Nephron progenitor cell (in vitro differentiated cells): ENCODE measurements at regions not wholly inside any gene's neighbourhood (a gene's known extent, or its start where the extent isn't known, plus 50 kb on each side); places are given as distances from the start of the nearest gene placed in this dataset.

Experiments
- DNase-seq: peaks from one replicate; pipeline ENCODE4 v3.0.0; 2021
- H3K27ac Mint-ChIP-seq: 2 replicates; pipeline ENCODE4 v1.8.0; 2021; ENCODE audit warnings: mild to moderate bottlenecking, moderate library complexity, mixed read lengths
- H3K27me3 Mint-ChIP-seq: 2 replicates; pipeline ENCODE4 v1.8.0; 2021; ENCODE audit warnings: mild to moderate bottlenecking, low read depth, mixed read lengths; ENCODE audit not compliant: poor library complexity
- H3K36me3 Mint-ChIP-seq: 2 replicates; pipeline ENCODE4 v1.8.0; 2021; ENCODE audit warnings: low read depth, mixed read lengths
- H3K4me1 Mint-ChIP-seq: 2 replicates; pipeline ENCODE4 v1.8.0; 2021; ENCODE audit warnings: mixed read lengths
- H3K4me3 Mint-ChIP-seq: 2 replicates; pipeline ENCODE4 v1.8.0; 2021; ENCODE audit warnings: mild to moderate bottlenecking, moderate library complexity, mixed read lengths
- H3K9me3 Mint-ChIP-seq: 2 replicates; pipeline ENCODE4 v1.8.0; 2021; ENCODE audit warnings: mild to moderate bottlenecking, moderate library complexity, mixed read lengths
- CTCF ChIP-seq: fragments of 200-600 bp; sonication (generic); IDR thresholded peaks from 2 replicates; pipeline ENCODE4 v1.5.0; 2021; ENCODE audit warnings: antibody characterized with exemption

GRCh38 chr3:82800248-82800647 is 1038.8 kb upstream of the GBE1 start:
- Mint-ChIP-seq H3K36me3 (no peaks in the 10 kb centered on the region), H3K4me3 (no peak overlapping the region), H3K27ac (no peak overlapping the region), H3K9me3 (no peaks in the 10 kb centered on the region), H3K4me1 (no peaks in the 10 kb centered on the region), H3K27me3 (no peaks in the 10 kb centered on the region)
- no peak for DNase-seq
- no peak for TF ChIP-seq CTCF

GRCh38 chr3:82796765-82797164 is 1035.3 kb upstream of the GBE1 start:
- Mint-ChIP-seq H3K36me3 (no peaks in the 10 kb centered on the region), H3K4me1 (no peaks in the 10 kb centered on the region), H3K27me3 (no peaks in the 10 kb centered on the region), H3K9me3 (no peaks in the 10 kb centered on the region), H3K4me3 (no peak overlapping the region), H3K27ac (no peak overlapping the region)
- DNase-seq = no peak
- TF ChIP-seq CTCF = no peak

- H3K27me3 Mint-ChIP-seq = no peaks in the 10 kb centered on the region
- no peaks in the 10 kb centered on the region for H3K9me3 Mint-ChIP-seq
- H3K27ac Mint-ChIP-seq = no peak overlapping the region
- H3K36me3 Mint-ChIP-seq = no peaks in the 10 kb centered on the region
- H3K4me3 Mint-ChIP-seq = no peak overlapping the region
- no peak for DNase-seq
- TF ChIP-seq CTCF = no peak
- H3K4me1 Mint-ChIP-seq = no peaks in the 10 kb centered on the region
Measured at GRCh38 chr3:82791241-82791640, 1029.8 kb upstream of the GBE1 start.

GRCh38 chr3:82790307-82791097 is 1029.1 kb upstream of the GBE1 start:
- H3K36me3 Mint-ChIP-seq = no peaks in the 10 kb centered on the region
- no peak for TF ChIP-seq CTCF
- H3K4me1 Mint-ChIP-seq = no peaks in the 10 kb centered on the region

GRCh38 chr3:82783194-82783593 is 1021.7 kb upstream of the GBE1 start:
- no peak for DNase-seq
- Mint-ChIP-seq H3K27me3 (peaks cover 4% of the 10 kb centered on the region), H3K27ac (no peak overlapping the region), H3K9me3 (no peaks in the 10 kb centered on the region), H3K4me3 (no peak overlapping the region), H3K36me3 (no peaks in the 10 kb centered on the region), H3K4me1 (no peaks in the 10 kb centered on the region)
- no peak for TF ChIP-seq CTCF

More at GRCh38 chr3:82790307-82791097, 1029.1 kb upstream of the GBE1 start:
- no peak overlapping the region for H3K4me3 Mint-ChIP-seq
- H3K27me3 Mint-ChIP-seq = peaks cover 1% of the 10 kb centered on the region
- no peaks in the 10 kb centered on the region for H3K9me3 Mint-ChIP-seq
- DNase-seq = no peak
- H3K27ac Mint-ChIP-seq = no peak overlapping the region

GRCh38 chr3:82773207-82773606 is 1011.8 kb upstream of the GBE1 start:
- H3K4me3 Mint-ChIP-seq = no peak overlapping the region
- no peak for TF ChIP-seq CTCF
- H3K27me3 Mint-ChIP-seq = peaks cover 5% of the 10 kb centered on the region
- no peaks in the 10 kb centered on the region for H3K4me1 Mint-ChIP-seq
- H3K27ac Mint-ChIP-seq = no peak overlapping the region
- no peaks in the 10 kb centered on the region for H3K36me3 Mint-ChIP-seq
- no peak for DNase-seq
- H3K9me3 Mint-ChIP-seq = peaks cover 5% of the 10 kb centered on the region
